OCI-LY3 (cell line): ENCODE measurements at regions not wholly inside any gene's neighbourhood (a gene's known extent, or its start where the extent isn't known, plus 50 kb on each side); places are given as distances from the start of the nearest gene placed in this dataset.

Source experiments
- H2AFZ ChIP-seq: fragments of 200-600, 300-600 bp; shearing (Covaris generic); 2 replicates; pipeline ENCODE4 v1.6.0; 2014; ENCODE audit warnings: antibody characterized with exemption, low read depth, low read length
- H3K27ac ChIP-seq: fragments of 200-600, 300-600 bp; sonication (generic); 2 replicates; pipeline ENCODE4 v1.5.1; 2014; ENCODE audit warnings: mild to moderate bottlenecking, low read length, moderate library complexity, mixed read lengths
- H3K27me3 ChIP-seq: fragments of 200-600, 300-600 bp; sonication (generic); 2 replicates; pipeline ENCODE4 v1.6.1; 2014; ENCODE audit warnings: low read depth, low read length, mixed read lengths
- H3K36me3 ChIP-seq: fragments of 200-600, 300-600 bp; sonication (generic); replicated peaks from 2 replicates; pipeline ENCODE3; 2014; ENCODE audit warnings: low read depth, low read length, mixed read lengths
- H3K4me1 ChIP-seq: fragments of 300-600, 200-600 bp; sonication (generic); 2 replicates; pipeline ENCODE4 v1.6.1; 2014; ENCODE audit warnings: low read length, mixed read lengths
- H3K4me2 ChIP-seq: fragments of 200-600, 300-600 bp; sonication (generic); 2 replicates; pipeline ENCODE4 v1.6.1; 2014; ENCODE audit warnings: low read length, mixed read lengths
- H3K4me3 ChIP-seq: fragments of 300-600, 200-600 bp; sonication (generic); 2 replicates; pipeline ENCODE4 v1.5.1; 2014; ENCODE audit warnings: antibody characterized with exemption, mild to moderate bottlenecking, low read length, moderate library complexity
- H3K79me2 ChIP-seq: fragments of 300-600, 200-600 bp; shearing (Covaris generic); 2 replicates; pipeline ENCODE4 v1.6.1; 2014; ENCODE audit warnings: mild to moderate bottlenecking, low read length, mixed read lengths
- H3K9ac ChIP-seq: fragments of 300-600, 200-600 bp; shearing (Covaris generic); 2 replicates; pipeline ENCODE4 v1.6.0; 2014; ENCODE audit warnings: mild to moderate bottlenecking, low read length, moderate library complexity
- H3K9me3 ChIP-seq: fragments of 200-600, 300-600 bp; shearing (Covaris generic); 2 replicates; pipeline ENCODE4 v1.6.1; 2014; ENCODE audit warnings: low read length, mixed read lengths; ENCODE audit not compliant: insufficient read depth
- H4K20me1 ChIP-seq: fragments of 200-600, 300-600 bp; sonication (generic); 2 replicates; pipeline ENCODE4 v1.6.1; 2016; ENCODE audit warnings: low read length, mixed read lengths; ENCODE audit not compliant: insufficient read depth
- CTCF ChIP-seq: fragments of 200-600, 300-600 bp; sonication (generic); IDR thresholded peaks from 2 replicates; pipeline ENCODE4 v1.5.1; 2014; ENCODE audit warnings: antibody characterized with exemption, low read length, low read depth
- EZH2phosphoT487 ChIP-seq: fragments of 200-600 bp; shearing (Covaris generic); IDR thresholded peaks from 2 replicates; pipeline ENCODE4 v1.6.1; 2018; ENCODE audit warnings: antibody characterized with exemption, mixed run types, low read depth

- Histone ChIP-seq H4K20me1 (no peaks in the 10 kb centered on the region), H3K4me1 (no peaks in the 10 kb centered on the region), H3K27ac (no peak overlapping the region), H3K9ac (no peak overlapping the region), H3K4me3 (no peak overlapping the region), H3K79me2 (no peaks in the 10 kb centered on the region), H3K4me2 (no peak overlapping the region), H3K27me3 (no peaks in the 10 kb centered on the region), H3K9me3 (no peaks in the 10 kb centered on the region), H3K36me3 (no peaks in the 10 kb centered on the region), H2AFZ (no peak overlapping the region)
- TF ChIP-seq CTCF (no peak), EZH2phosphoT487 (no peak)
These were observed 506.8 kb upstream of the FBXO33 start for GRCh38 chr14:39939023-39939422.

- H3K27ac ChIP-seq, result peak overlapping the region; percentile 86
- TF ChIP-seq EZH2phosphoT487, result peak; percentile 81; the same call in 1 of the 2 replicates
- no peak for TF ChIP-seq CTCF
- H3K4me3 ChIP-seq, result peak overlapping the region; percentile 59
- no peaks in the 10 kb centered on the region for H3K79me2 ChIP-seq
- no peaks in the 10 kb centered on the region for H4K20me1 ChIP-seq
- peak overlapping the region; percentile 39; the same call in 1 of the 2 replicates for H2AFZ ChIP-seq
- peak overlapping the region; percentile 58 for H3K9ac ChIP-seq
- H3K27me3 ChIP-seq, result no peaks in the 10 kb centered on the region
- H3K4me2 ChIP-seq, result peak overlapping the region; percentile 90
- H3K36me3 ChIP-seq, result no peaks in the 10 kb centered on the region
- H3K9me3 ChIP-seq, result no peaks in the 10 kb centered on the region
- peaks cover 48% of the 10 kb centered on the region for H3K4me1 ChIP-seq
These were observed 480.2 kb upstream of the FBXO33 start for GRCh38 chr14:39912192-39913100.

GRCh38 chr14:39897657-39898056 lies 465.4 kb upstream of the FBXO33 start:
- H3K9me3 ChIP-seq, result no peaks in the 10 kb centered on the region
- H2AFZ ChIP-seq, result no peak overlapping the region
- TF ChIP-seq CTCF (no peak), EZH2phosphoT487 (no peak)
- no peak overlapping the region for H3K9ac ChIP-seq
- H3K4me3 ChIP-seq, result no peak overlapping the region
- H3K4me1 ChIP-seq, result no peaks in the 10 kb centered on the region
- no peaks in the 10 kb centered on the region for H3K36me3 ChIP-seq
- no peak overlapping the region for H3K4me2 ChIP-seq
- no peaks in the 10 kb centered on the region for H4K20me1 ChIP-seq
- H3K79me2 ChIP-seq, result no peaks in the 10 kb centered on the region
- H3K27ac ChIP-seq, result no peak overlapping the region
- H3K27me3 ChIP-seq, result no peaks in the 10 kb centered on the region

GRCh38 chr14:39890026-39890425 lies 457.8 kb upstream of the FBXO33 start:
- Histone ChIP-seq H3K4me3 (no peak overlapping the region), H3K4me1 (peaks cover 8% of the 10 kb centered on the region; the same call in 1 of the 2 replicates), H4K20me1 (no peaks in the 10 kb centered on the region), H3K9ac (no peak overlapping the region), H3K79me2 (no peaks in the 10 kb centered on the region), H2AFZ (no peak overlapping the region), H3K27me3 (no peaks in the 10 kb centered on the region), H3K36me3 (peaks cover 5% of the 10 kb centered on the region), H3K27ac (no peak overlapping the region), H3K9me3 (no peaks in the 10 kb centered on the region; the same call in 1 of the 2 replicates), H3K4me2 (no peak overlapping the region)
- TF ChIP-seq CTCF, result no peak
- TF ChIP-seq EZH2phosphoT487, result no peak
